ENCODE measurements at regions not wholly inside any gene's neighbourhood (a gene's known extent, or its start where the extent isn't known, plus 50 kb on each side); places are given as distances from the start of the nearest gene placed in this dataset.

DNA sequence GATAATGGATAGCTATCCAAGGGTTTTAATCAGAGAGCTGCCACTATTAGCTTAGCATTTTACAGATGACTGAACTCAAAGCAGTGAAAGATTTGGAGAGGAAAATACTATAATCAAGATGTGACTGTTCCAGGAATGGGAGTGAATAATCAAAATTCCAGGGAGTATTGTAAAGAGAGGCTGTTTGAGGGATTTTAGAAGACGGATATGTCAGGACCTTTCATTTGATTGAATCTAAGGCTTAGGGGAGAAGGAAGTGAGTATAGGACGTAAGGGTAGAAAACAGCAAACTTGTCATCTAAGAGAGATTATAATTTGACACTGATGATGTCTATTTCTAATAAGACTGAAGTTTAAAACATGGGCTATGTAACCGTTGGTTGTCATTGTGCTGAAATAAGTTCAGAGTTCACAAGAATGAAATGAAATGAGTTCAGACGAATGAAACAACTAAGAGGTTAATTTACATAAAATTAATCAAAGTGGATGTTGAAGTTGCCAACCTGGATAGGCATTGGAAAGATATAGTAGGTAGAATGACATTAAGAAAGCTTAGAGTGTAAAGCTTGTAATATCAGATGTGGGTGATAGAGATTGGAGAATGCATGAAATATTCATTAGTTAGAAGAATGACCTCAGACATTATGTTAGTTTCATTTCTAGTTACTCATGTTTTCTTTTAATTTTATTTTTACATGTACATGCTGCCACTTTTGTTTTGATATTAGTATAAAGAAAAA is 842.8 kb downstream of the SI start:
- no peak for TF ChIP-seq EZH2 (IDR thresholded peaks at IDR 0.05)
- no peak for TF ChIP-seq CTCF (IDR thresholded peaks at IDR 0.05 in 2 of 3, conservative IDR thresholded peaks at IDR 0.05 in 1 of 3; ENCODE audit: borderline replicate concordance in 1 of 3, insufficient read depth in 1 of 3, low read depth in 2 of 3, low read length in 2 of 3)
- no peak for TF ChIP-seq YY1 (IDR thresholded peaks at IDR 0.05; ENCODE audit: extremely low read depth, insufficient replicate concordance, low read depth, low read length)
- TF ChIP-seq, protein P1, sequence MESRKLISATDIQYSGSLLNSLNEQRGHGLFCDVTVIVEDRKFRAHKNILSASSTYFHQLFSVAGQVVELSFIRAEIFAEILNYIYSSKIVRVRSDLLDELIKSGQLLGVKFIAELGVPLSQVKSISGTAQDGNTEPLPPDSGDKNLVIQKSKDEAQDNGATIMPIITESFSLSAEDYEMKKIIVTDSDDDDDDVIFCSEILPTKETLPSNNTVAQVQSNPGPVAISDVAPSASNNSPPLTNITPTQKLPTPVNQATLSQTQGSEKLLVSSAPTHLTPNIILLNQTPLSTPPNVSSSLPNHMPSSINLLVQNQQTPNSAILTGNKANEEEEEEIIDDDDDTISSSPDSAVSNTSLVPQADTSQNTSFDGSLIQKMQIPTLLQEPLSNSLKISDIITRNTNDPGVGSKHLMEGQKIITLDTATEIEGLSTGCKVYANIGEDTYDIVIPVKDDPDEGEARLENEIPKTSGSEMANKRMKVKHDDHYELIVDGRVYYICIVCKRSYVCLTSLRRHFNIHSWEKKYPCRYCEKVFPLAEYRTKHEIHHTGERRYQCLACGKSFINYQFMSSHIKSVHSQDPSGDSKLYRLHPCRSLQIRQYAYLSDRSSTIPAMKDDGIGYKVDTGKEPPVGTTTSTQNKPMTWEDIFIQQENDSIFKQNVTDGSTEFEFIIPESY (IDR thresholded peaks at IDR 0.05; ENCODE audit: extremely low read depth, insufficient replicate concordance, low read length): no peak
- TF ChIP-seq, protein P2, sequence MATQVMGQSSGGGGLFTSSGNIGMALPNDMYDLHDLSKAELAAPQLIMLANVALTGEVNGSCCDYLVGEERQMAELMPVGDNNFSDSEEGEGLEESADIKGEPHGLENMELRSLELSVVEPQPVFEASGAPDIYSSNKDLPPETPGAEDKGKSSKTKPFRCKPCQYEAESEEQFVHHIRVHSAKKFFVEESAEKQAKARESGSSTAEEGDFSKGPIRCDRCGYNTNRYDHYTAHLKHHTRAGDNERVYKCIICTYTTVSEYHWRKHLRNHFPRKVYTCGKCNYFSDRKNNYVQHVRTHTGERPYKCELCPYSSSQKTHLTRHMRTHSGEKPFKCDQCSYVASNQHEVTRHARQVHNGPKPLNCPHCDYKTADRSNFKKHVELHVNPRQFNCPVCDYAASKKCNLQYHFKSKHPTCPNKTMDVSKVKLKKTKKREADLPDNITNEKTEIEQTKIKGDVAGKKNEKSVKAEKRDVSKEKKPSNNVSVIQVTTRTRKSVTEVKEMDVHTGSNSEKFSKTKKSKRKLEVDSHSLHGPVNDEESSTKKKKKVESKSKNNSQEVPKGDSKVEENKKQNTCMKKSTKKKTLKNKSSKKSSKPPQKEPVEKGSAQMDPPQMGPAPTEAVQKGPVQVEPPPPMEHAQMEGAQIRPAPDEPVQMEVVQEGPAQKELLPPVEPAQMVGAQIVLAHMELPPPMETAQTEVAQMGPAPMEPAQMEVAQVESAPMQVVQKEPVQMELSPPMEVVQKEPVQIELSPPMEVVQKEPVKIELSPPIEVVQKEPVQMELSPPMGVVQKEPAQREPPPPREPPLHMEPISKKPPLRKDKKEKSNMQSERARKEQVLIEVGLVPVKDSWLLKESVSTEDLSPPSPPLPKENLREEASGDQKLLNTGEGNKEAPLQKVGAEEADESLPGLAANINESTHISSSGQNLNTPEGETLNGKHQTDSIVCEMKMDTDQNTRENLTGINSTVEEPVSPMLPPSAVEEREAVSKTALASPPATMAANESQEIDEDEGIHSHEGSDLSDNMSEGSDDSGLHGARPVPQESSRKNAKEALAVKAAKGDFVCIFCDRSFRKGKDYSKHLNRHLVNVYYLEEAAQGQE (IDR thresholded peaks at IDR 0.05; ENCODE audit: low read depth): no peak
- no peak for TF ChIP-seq CEBPB (IDR thresholded peaks at IDR 0.05; ENCODE audit: low read depth)

Data from HCT116 (cell line).